ENCODE measurements at regions not wholly inside any gene's neighbourhood (a gene's known extent, or its start where the extent isn't known, plus 50 kb on each side); places are given as distances from the start of the nearest gene placed in this dataset.

- Histone ChIP-seq H2AFZ (ENCODE audit: low read depth, low read length, poor library complexity, severe bottlenecking) (no peak overlapping the region), H4K20me1 (ENCODE audit: insufficient read depth) (no peaks in the 10 kb centered on the region), H3K9me3 (ENCODE audit: control insufficient read depth in 1 of 2, insufficient read depth in 1 of 2, low read depth in 1 of 2, low read length in 2 of 2) (no peaks in the 10 kb centered on the region), H3K4me2 (ENCODE audit: low read length) (no peak overlapping the region), H3K4me1 (ENCODE audit: control insufficient read depth in 1 of 2, insufficient read depth in 2 of 2, low read length in 2 of 2) (peaks cover 0 to 16% of the 10 kb centered on the region in 2 experiments; a peak in 2 of 4 replicates), H3K27ac (ENCODE audit: low read depth, low read length) (no peak overlapping the region), H3K9ac (ENCODE audit: low read length) (no peak overlapping the region), H3K9me2 (ENCODE audit: insufficient read depth) (no peaks in the 10 kb centered on the region), H3K4me3 (replicated peaks in 1 of 2; ENCODE audit: low read depth in 1 of 2, low read length in 2 of 2) (no peak overlapping the region), H3K79me2 (ENCODE audit: insufficient read depth, low read length) (no peaks in the 10 kb centered on the region), H3K36me3 (ENCODE audit: control insufficient read depth in 1 of 2, insufficient read depth in 2 of 2, low read length in 2 of 2) (no peaks in the 10 kb centered on the region; a peak in 1 of 4 replicates), H3K27me3 (ENCODE audit: insufficient read depth, low read length) (no peaks in the 10 kb centered on the region)
- no peak for TF ChIP-seq CEBPB (IDR thresholded peaks at IDR 0.05; ENCODE audit: low read depth)
- TF ChIP-seq MAX (IDR thresholded peaks at IDR 0.05) = no peak
- TF ChIP-seq POLR2A (IDR thresholded peaks at IDR 0.05; ENCODE audit: borderline replicate concordance, extremely low read depth, insufficient read depth, insufficient read length) = no peak
- no peak for TF ChIP-seq CBX3 (IDR thresholded peaks at IDR 0.05; ENCODE audit: low read depth)
- no peak for TF ChIP-seq EZH2phosphoT487 (IDR thresholded peaks at IDR 0.05; ENCODE audit: borderline replicate concordance)
- no peak for TF ChIP-seq FOSL1 (IDR thresholded peaks at IDR 0.05; ENCODE audit: low read depth)
- no peak for TF ChIP-seq EGR1 (IDR thresholded peaks at IDR 0.05; ENCODE audit: low read depth)
- TF ChIP-seq, protein P1, sequence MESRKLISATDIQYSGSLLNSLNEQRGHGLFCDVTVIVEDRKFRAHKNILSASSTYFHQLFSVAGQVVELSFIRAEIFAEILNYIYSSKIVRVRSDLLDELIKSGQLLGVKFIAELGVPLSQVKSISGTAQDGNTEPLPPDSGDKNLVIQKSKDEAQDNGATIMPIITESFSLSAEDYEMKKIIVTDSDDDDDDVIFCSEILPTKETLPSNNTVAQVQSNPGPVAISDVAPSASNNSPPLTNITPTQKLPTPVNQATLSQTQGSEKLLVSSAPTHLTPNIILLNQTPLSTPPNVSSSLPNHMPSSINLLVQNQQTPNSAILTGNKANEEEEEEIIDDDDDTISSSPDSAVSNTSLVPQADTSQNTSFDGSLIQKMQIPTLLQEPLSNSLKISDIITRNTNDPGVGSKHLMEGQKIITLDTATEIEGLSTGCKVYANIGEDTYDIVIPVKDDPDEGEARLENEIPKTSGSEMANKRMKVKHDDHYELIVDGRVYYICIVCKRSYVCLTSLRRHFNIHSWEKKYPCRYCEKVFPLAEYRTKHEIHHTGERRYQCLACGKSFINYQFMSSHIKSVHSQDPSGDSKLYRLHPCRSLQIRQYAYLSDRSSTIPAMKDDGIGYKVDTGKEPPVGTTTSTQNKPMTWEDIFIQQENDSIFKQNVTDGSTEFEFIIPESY (IDR thresholded peaks at IDR 0.05; ENCODE audit: extremely low read depth, insufficient replicate concordance, low read length) = no peak
- TF ChIP-seq SRF (IDR thresholded peaks at IDR 0.05; ENCODE audit: low read depth) = no peak
- TF ChIP-seq JUND (IDR thresholded peaks at IDR 0.05) = no peak
- TF ChIP-seq ZNF274 (IDR thresholded peaks at IDR 0.05; ENCODE audit: low read depth, low read length) = no peak
- TF ChIP-seq, protein P2, sequence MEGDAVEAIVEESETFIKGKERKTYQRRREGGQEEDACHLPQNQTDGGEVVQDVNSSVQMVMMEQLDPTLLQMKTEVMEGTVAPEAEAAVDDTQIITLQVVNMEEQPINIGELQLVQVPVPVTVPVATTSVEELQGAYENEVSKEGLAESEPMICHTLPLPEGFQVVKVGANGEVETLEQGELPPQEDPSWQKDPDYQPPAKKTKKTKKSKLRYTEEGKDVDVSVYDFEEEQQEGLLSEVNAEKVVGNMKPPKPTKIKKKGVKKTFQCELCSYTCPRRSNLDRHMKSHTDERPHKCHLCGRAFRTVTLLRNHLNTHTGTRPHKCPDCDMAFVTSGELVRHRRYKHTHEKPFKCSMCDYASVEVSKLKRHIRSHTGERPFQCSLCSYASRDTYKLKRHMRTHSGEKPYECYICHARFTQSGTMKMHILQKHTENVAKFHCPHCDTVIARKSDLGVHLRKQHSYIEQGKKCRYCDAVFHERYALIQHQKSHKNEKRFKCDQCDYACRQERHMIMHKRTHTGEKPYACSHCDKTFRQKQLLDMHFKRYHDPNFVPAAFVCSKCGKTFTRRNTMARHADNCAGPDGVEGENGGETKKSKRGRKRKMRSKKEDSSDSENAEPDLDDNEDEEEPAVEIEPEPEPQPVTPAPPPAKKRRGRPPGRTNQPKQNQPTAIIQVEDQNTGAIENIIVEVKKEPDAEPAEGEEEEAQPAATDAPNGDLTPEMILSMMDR (IDR thresholded peaks at IDR 0.05 in 2 of 3, conservative IDR thresholded peaks at IDR 0.05 in 1 of 3; ENCODE audit: borderline replicate concordance in 1 of 3, insufficient read depth in 1 of 3, low read depth in 2 of 3, low read length in 2 of 3) = no peak
- no peak for TF ChIP-seq SIN3A (IDR thresholded peaks at IDR 0.05; ENCODE audit: low read depth)
- no peak for TF ChIP-seq TCF7L2 (IDR thresholded peaks at IDR 0.05; ENCODE audit: borderline replicate concordance, extremely low read depth, insufficient read depth, insufficient read length)
- TF ChIP-seq EZH2 (IDR thresholded peaks at IDR 0.05) = no peak
- TF ChIP-seq RAD21 (IDR thresholded peaks at IDR 0.05; ENCODE audit: low read depth) = no peak
- TF ChIP-seq REST (IDR thresholded peaks at IDR 0.05; ENCODE audit: low read depth) = no peak
- TF ChIP-seq POLR2AphosphoS5 (IDR thresholded peaks at IDR 0.05; ENCODE audit: low read depth, low read length) = no peak
- TF ChIP-seq YY1 (IDR thresholded peaks at IDR 0.05; ENCODE audit: extremely low read depth, insufficient replicate concordance, low read depth, low read length) = no peak
- BruUV-seq (replicated peaks) = no TSS peak
- CTCF ChIA-PET = no interaction called here
- no peak for DNase-seq (ENCODE audit: low read depth, low spot score)
- no peak for ATAC-seq
- intact Hi-C loops (cut with micrococcal nuclease) = no loop called here
- POLR2A ChIA-PET = no interaction called here
- RAD21 ChIA-PET (ENCODE audit: low non-redundant PET in 1 of 2, low total read pairs in 2 of 2, uncharacterized antibody in 2 of 2, unreplicated experiment in 2 of 2) = no interaction called here
These were observed 222.3 kb upstream of the IGFBP3 start for GRCh38 chr7:46143421-46143820.
